Neural crest cell (in vitro differentiated cells): ENCODE measurements at regions not wholly inside any gene's neighbourhood (a gene's known extent, or its start where the extent isn't known, plus 50 kb on each side); places are given as distances from the start of the nearest gene placed in this dataset.

Source experiments
- DNase-seq: peaks from one replicate; pipeline ENCODE4 v3.0.0; 2021; ENCODE audit warnings: low read depth, mixed read lengths, low spot score
- H3K27ac Mint-ChIP-seq: one replicate; pipeline ENCODE4 v1.8.0; 2021; ENCODE audit warnings: mild to moderate bottlenecking, mixed read lengths; ENCODE audit not compliant: unreplicated experiment
- H3K27me3 Mint-ChIP-seq: 2 replicates; pipeline ENCODE4 v1.8.0; 2021; ENCODE audit warnings: low read depth, mild to moderate bottlenecking, mixed read lengths
- H3K36me3 Mint-ChIP-seq: 2 replicates; pipeline ENCODE4 v1.8.0; 2021; ENCODE audit warnings: low read depth, mild to moderate bottlenecking, mixed read lengths
- H3K4me1 Mint-ChIP-seq: 2 replicates; pipeline ENCODE4 v1.8.0; 2021; ENCODE audit warnings: mixed read lengths
- H3K4me3 Mint-ChIP-seq: one replicate; pipeline ENCODE4 v1.8.0; 2021; ENCODE audit warnings: mild to moderate bottlenecking, mixed read lengths
- H3K9me3 Mint-ChIP-seq: 2 replicates; pipeline ENCODE4 v1.8.0; 2021; ENCODE audit warnings: mixed read lengths
- CTCF ChIP-seq: fragments of 200-600 bp; sonication (generic); conservative IDR thresholded peaks from 2 replicates; pipeline ENCODE4 v1.5.0; 2021; ENCODE audit warnings: antibody characterized with exemption, mild to moderate bottlenecking

- TF ChIP-seq CTCF: no peak
- DNase-seq: no peak
- no peaks in the 10 kb centered on the region for H3K4me1 Mint-ChIP-seq
- peaks cover 3% of the 10 kb centered on the region for H3K9me3 Mint-ChIP-seq
- no peak overlapping the region for H3K4me3 Mint-ChIP-seq
- H3K27ac Mint-ChIP-seq: no peak overlapping the region
- H3K27me3 Mint-ChIP-seq: no peaks in the 10 kb centered on the region
- no peaks in the 10 kb centered on the region for H3K36me3 Mint-ChIP-seq
Observed at GRCh38 chr11:72519220-72519881, 85.0 kb upstream of the CLPB start.

DNA sequence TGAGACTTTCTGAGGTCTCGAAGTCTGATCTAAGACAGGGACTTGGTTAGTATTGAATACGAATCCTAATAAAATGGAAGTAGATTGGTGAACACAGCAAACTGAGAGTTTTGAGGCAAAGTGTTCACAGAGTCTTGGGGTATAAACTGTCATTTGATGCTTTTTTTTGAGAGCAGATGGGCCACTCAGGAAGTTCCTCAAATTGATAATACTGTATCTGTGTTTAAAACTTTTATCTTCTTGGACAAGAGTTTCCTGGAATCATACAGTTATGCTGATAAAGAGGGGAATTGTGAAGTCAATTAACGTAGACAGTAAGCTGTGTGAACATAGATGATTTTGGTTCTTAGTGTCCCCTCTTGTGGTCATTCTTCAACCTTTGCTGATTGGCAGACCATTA, 80.0 kb upstream of the CLPB start:
- H3K4me1 Mint-ChIP-seq: no peaks in the 10 kb centered on the region
- H3K9me3 Mint-ChIP-seq: peaks cover 13% of the 10 kb centered on the region
- no peak overlapping the region for H3K27ac Mint-ChIP-seq
- DNase-seq: no peak
- no peaks in the 10 kb centered on the region for H3K27me3 Mint-ChIP-seq
- no peak overlapping the region for H3K4me3 Mint-ChIP-seq
- TF ChIP-seq CTCF: no peak
- H3K36me3 Mint-ChIP-seq: peaks cover 8% of the 10 kb centered on the region

DNA sequence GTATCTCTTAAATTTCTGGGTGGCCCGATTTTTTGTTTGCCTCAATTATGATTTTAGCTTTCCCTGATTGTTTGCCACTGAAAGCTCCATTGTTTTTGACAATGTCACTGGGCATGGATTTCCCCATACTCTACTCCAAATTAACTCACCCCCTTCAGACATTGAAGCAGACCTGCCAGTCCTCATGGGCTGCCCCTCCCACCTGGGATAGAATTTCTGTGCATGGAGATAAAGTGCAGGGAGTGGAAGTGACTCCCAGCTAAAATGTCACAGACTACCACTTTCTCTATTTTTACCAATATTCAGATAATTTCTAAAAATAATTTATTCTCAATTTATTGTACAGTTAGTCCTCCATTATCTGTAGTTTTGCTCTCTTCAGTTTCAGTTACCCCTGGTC, 79.1 kb upstream of the CLPB start:
- H3K4me1 Mint-ChIP-seq: no peaks in the 10 kb centered on the region
- no peak overlapping the region for H3K4me3 Mint-ChIP-seq
- DNase-seq: no peak
- H3K27me3 Mint-ChIP-seq: no peaks in the 10 kb centered on the region
- H3K27ac Mint-ChIP-seq: no peak overlapping the region
- H3K36me3 Mint-ChIP-seq: peaks cover 9% of the 10 kb centered on the region
- TF ChIP-seq CTCF: no peak
- H3K9me3 Mint-ChIP-seq: peaks cover 14% of the 10 kb centered on the region

DNA sequence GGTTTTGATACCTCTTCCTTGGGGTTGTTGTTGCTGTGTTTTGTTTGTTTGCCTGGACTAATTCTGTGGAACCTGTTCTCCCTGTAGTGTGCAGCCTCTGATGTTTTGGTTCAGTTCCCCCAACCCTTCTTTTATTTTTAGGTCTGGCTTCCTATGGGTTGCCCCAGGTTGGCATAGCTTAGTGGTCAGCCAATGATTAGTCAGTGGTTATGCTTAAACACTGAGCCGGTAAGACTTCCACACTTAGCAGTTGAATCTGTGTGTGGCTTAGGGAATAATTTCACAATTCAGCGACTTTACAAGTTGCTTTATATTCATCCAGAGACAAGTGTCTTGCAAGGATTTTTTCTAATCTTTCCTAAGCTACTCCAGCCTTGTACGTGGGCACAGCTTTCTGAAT, 78.6 kb upstream of the CLPB start:
- no peaks in the 10 kb centered on the region for H3K4me1 Mint-ChIP-seq
- H3K4me3 Mint-ChIP-seq: no peak overlapping the region
- no peak for DNase-seq
- no peaks in the 10 kb centered on the region for H3K27me3 Mint-ChIP-seq
- peaks cover 17% of the 10 kb centered on the region for H3K9me3 Mint-ChIP-seq
- H3K27ac Mint-ChIP-seq: no peak overlapping the region
- H3K36me3 Mint-ChIP-seq: peaks cover 11% of the 10 kb centered on the region
- TF ChIP-seq CTCF: no peak

DNA sequence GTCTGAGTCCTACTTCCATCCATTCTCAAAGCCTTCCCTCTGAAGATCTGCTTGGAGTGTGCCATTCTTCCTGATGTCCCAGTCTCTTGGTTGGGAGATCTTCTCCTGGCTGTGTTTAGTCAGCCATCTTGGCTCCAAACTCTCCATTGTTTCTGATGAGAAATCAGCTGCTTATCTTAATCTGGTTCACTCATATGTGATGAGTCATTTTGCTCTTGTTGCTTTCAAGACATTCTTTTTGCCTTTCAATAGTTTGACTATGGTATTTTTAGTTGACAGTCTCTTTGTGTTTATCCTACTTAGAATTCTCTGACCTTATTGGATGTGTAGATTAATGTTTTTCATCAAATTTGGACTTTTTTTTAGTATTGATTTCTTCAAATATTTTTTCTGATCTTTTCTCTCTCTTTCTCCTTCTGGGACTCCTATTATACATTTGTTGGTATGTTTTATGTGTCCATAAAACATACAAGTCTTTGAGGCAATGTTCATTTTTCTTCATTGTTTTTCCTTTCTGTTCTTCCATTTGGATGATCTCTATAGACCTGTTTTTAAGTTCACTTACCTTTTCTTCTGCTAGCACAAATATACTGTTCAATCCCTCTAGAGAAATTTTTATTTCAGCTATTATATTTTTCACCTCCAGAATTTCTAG, 77.2 kb upstream of the CLPB start:
- H3K4me1 Mint-ChIP-seq: no peaks in the 10 kb centered on the region
- no peak overlapping the region for H3K4me3 Mint-ChIP-seq
- no peaks in the 10 kb centered on the region for H3K27me3 Mint-ChIP-seq
- TF ChIP-seq CTCF: no peak
- H3K36me3 Mint-ChIP-seq: peaks cover 11% of the 10 kb centered on the region
- H3K9me3 Mint-ChIP-seq: peaks cover 16% of the 10 kb centered on the region
- no peak overlapping the region for H3K27ac Mint-ChIP-seq
- DNase-seq: no peak
